Cerebellar cortex (tissue), 1 donor: ENCODE measurements at regions not wholly inside any gene's neighbourhood (a gene's known extent, or its start where the extent isn't known, plus 50 kb on each side); places are given as distances from the start of the nearest gene placed in this dataset.
"Not testable (repeated sequence)": the region's sequence is repeated elsewhere in the genome, so short reads cannot be mapped to it uniquely, and the experiment has no call there.

ENCODE experiments used
- DNase-seq: peaks from one replicate; pipeline ENCODE4 v3.0.0-alpha.2; 2015; ENCODE audit warnings: low spot score

DNA sequence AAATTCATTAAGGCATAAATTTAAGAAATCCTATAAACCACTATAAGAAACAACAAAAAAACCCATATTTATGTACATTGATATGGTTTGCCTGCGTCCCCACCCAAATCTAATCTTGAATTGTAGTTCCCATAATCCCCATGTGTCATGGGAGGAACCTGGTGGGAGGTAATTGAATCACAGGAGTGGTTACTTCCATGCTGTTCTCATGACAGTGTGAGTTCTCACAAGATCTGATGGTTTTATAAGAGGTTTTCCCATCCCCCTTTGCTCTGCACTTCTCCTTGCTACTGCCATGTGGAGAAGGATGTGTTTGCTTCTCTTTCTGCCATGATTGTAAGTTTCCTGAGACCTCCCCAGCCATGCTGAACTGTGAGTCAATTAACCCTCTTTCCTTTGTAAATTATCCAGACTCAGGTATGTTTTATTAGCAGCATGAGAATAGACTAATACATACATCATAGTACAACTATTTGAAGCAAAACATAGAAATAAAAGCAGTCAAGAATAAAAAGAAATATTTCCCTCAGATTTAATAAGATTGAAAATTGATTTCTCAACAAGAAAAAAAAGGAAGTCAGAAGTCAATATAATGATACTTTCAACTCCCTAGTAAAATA, 209.0 kb upstream of the GPC6 start:
- no peak for DNase-seq

GRCh38 chr13:93023929-93024328, 202.7 kb upstream of the GPC6 start:
- DNase-seq: no peak

DNA sequence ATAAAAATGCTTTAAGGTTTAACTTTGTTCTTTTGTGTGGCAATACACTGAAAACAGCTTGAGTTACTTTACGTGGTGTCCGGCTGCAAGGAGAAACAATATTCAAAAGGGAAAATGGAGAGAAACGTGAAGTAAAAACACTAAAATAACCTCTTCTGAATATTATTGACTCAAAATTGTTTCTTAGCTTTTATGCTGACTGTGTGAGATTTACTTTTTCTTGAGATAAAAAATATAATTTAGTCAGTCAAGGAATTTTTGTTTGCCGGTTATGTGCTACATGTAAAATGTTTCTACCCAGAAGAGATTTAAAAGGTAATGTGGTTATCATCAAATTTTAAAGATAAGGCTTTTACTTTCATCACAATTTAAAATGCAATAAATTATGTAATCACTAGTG, 200.6 kb upstream of the GPC6 start:
- DNase-seq: no peak

DNA sequence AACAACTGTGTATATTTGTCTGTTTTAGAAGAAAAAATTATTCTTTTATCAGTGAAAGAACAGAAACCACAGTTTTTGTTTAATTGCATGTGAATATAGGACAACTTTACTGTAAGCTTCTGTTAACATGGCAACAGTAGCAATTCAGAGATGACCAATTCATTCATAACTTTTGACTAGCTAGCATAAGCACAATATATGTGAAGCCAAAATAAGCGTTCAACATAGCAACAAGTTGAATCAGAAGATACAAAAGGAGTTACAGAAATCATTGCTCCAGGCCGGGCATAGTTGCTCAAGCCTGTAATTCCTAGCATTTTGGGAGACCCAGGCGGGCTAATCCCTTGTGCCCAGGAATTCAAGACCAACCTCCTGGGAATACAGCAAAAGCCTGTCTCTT, 197.1 kb upstream of the GPC6 start:
- no peak for DNase-seq

DNA sequence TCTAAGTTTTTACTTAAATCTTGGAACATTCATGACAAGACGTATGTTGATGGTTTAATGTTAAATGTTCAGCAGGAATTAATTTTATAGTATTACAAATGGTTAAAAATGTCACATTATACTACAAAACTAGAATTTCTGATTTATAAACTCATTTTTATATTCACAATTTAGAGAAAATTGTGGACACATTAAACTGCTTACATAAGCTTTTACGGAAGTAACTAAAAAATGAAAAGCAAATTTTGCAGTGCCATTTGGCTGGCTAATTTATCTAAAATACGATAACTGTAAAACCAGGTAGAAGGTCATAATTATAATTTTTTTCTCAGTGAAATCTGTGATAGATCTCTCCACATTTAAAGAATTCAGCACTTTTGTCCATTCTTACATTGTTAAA, 190.2 kb upstream of the GPC6 start:
- no peak for DNase-seq

GRCh38 chr13:93037780-93038179, 188.8 kb upstream of the GPC6 start:
- no peak for DNase-seq

DNA sequence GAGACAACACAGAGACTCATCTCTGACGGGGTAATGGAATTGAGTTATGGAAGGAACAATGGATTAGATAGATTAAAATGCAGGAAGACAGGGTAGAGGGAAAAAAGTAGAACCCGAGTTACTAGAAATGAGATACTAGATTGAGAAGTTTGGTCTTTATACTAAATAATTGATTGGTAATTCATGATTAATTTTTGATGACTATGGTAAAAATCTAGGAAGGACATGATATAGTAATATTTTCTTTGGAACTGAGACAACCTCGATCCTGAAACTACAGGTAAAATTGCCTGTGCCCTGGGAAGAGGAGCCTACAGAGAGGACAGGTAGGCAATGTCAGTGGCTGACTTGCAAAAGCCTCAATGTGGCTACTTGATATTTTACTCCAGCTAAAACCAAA, 188.4 kb upstream of the GPC6 start:
- no peak for DNase-seq

- DNase-seq: no peak
Observed at GRCh38 chr13:93039131-93039530, 187.5 kb upstream of the GPC6 start.

DNA sequence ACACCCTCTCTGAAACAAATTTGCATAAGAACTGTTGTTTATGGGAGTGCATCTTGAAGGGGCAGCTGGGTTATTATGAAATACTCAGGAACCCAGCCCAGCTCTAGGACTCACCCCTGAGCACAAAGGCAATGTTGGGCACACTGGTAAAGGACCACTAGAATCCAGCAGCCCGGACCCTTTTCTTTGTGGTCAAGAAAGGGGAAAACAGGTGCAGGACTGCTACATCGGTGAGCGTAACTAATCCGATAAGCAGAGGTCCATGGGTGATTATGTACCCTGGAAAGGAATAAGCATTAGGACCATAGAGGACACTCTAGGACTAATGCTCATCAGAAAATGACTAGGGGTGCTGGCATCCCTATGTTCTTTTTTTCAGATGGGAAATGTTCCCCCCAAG, 185.0 kb upstream of the GPC6 start:
- DNase-seq: not testable (repeated sequence)

GRCh38 chr13:93045836-93046235, 180.8 kb upstream of the GPC6 start:
- no peak for DNase-seq

DNA sequence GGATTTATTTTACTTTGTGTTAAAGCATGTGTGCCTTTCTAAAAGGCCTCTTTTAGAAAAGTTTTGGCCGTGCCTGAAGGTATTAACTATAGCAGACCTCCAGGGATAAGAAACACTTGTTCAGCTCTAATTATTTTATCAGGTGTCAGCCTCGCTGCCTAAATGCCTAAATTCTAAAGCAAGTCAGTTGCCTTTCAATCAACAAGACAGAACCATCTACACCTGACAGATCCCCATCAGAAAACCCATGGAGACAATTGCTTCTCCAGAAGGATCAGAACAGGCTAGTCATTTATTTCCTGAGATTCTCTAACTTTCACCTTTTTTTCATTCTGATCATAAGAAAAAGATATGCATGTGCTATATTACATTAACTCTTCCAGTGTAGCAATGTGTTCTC, 171.4 kb upstream of the GPC6 start:
- DNase-seq: no peak

DNA sequence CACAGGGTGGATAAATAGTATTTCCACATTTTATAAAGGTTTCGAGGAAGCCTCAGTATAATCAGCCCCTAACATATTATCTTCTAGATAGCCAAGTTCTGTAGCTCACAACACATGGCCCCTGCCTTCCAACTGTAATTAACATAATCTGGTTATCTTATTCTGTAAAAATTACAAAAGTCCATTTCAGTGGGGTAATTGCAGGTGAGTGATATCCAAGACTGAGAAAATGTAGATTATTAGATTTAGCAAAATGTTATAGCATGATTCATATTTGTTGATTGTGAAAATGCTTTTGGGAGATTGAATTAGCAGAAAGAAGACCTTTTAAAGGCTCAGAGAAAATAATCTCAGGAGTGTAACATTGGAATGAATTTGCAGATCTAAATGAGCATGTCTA, 168.3 kb upstream of the GPC6 start:
- no peak for DNase-seq

DNA sequence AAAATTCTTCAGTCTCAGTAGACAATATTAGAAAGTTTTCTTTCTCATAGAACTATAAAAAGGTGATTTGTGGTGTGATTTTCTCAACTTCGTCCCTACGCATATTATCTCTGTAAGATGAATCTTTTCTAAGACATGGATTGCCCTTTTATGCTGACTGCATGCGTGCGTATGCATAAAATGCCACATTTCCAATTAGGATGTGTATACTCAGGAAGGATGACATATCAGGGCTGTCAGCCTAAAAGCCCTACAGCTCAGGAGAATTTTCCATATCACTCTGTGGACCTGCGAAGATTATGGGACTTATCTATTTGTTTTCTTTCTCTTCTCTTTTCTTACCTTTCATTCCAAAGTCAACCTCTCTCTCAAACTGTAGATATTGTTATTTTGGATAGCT, 166.5 kb upstream of the GPC6 start:
- no peak for DNase-seq

- DNase-seq: no peak
Observed at GRCh38 chr13:93066187-93066586, 160.4 kb upstream of the GPC6 start.

- DNase-seq: no peak
Observed at GRCh38 chr13:93079294-93079693, 147.3 kb upstream of the GPC6 start.

DNA sequence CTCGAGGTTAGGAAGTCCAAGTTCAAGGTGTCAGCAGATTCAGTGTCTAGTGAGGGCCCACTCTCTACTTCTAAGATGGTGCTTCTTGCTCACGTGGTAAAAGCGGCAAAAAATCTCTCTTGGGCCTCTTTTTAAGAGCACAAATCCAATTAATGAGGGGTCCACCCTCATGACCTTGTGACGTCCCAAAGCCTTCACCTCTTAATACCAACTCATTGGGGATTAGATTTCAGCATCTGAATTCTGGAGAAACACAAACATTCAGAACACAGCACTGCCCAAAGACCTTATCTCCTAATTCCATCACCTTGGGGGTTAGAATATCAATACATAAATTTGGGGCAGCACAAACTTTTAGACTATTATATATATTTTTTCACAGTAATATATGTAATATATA, 146.4 kb upstream of the GPC6 start:
- no peak for DNase-seq

GRCh38 chr13:93080587-93080986, 146.0 kb upstream of the GPC6 start:
- no peak for DNase-seq

GRCh38 chr13:93086329-93086728, 140.3 kb upstream of the GPC6 start:
- DNase-seq: no peak

- DNase-seq: no peak
Observed at GRCh38 chr13:93098972-93099371, 127.6 kb upstream of the GPC6 start.

DNA sequence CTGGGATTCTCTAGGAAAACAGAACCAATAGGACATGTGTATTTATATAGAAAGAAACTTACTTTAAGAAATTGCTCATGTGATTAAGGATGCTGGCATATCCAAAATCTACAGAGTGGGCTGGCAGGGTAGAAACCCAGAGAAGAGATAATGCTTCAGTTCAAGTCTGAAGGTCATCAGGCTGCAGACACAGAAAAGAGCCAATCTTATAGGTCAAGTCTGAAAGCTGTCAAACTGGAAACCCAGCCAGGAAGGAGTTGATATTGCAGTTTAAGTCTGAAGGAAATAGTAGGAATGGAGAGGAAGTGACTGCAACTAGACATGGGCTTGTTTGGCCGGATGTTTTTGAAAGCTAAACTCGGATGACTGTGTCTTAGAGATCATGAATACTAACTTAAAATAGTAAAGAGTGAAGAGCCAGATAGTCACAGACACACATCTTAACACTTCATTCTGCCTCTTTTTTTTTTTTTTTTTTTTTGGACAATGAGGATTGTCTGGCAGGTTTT, 125.3 kb upstream of the GPC6 start:
- no peak for DNase-seq

GRCh38 chr13:93104270-93104669, 122.3 kb upstream of the GPC6 start:
- DNase-seq: no peak

GRCh38 chr13:93108111-93108601, 118.5 kb upstream of the GPC6 start:
- DNase-seq: no peak

DNA sequence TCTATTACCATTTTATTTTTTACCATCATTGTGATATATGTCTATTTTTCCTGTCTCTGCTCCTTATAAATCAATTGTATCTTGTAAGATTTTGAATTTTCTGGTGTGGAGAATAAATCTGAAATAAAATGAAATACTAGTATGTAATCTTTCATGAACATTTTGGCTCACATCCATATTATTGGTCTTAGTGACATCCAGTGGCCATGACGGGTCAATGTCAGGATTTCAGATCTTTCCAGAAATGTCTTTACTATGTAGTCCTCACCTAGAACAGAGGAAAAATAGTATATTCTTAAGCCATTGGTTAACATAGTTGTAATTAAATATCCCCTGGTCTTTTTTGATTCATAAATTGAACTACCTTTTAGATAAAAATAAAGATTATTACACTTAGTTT, 109.8 kb upstream of the GPC6 start:
- DNase-seq: no peak

GRCh38 chr13:93118081-93118615, 108.5 kb upstream of the GPC6 start:
- DNase-seq: no peak
